H1 (cell line): ENCODE measurements at regions not wholly inside any gene's neighbourhood (a gene's known extent, or its start where the extent isn't known, plus 50 kb on each side); places are given as distances from the start of the nearest gene placed in this dataset.

Source experiments
- CTCF ChIA-PET: fragments of 300-600 bp; sonication (Branson Sonifier 250); formaldehyde crosslinking; loops from one replicate; lab custom pipeline; 2021; ENCODE audit not compliant: partially characterized antibody; lab: Charles Lee
- POLR2A ChIA-PET: fragments of 300-600 bp; sonication (Branson Sonifier 250); formaldehyde crosslinking; loops from one replicate; lab custom pipeline; 2021; ENCODE audit warnings: inconsistent platforms; ENCODE audit not compliant: partially characterized antibody; lab: Charles Lee
- DNase-seq, 2 experiments: peaks; one replicate each; pipeline versions ENCODE4 v3.0.0 to v3.0.0-alpha.2; 2010 to 2022; ENCODE audit warnings: low spot score in 2 of 2, low read depth in 1 of 2, mixed read lengths in 1 of 2
- FAIRE-seq: peaks from 2 replicates; lab custom pipeline; 2011; peaks lifted over from hg19 to GRCh38; lab: Jason Lieb, UNC
- H2AFZ ChIP-seq: 2 replicates; pipeline ENCODE4 v1.8.1; 2012; ENCODE audit warnings: low read length, inconsistent platforms
- H2AK5ac ChIP-seq: 2 replicates; pipeline ENCODE4 v1.6.1; 2013; ENCODE audit warnings: low read depth, low read length
- H2BK120ac ChIP-seq: replicated peaks from 2 replicates; pipeline ENCODE3; 2013; ENCODE audit warnings: low read depth, low read length, inconsistent platforms
- H2BK12ac ChIP-seq: 2 replicates; pipeline ENCODE4 v1.6.1; 2013; ENCODE audit warnings: low read depth, low read length
- H2BK15ac ChIP-seq: 2 replicates; pipeline ENCODE4 v1.6.1; 2013; ENCODE audit warnings: low read length
- H2BK20ac ChIP-seq: 2 replicates; pipeline ENCODE4 v1.6.1; 2013; ENCODE audit warnings: low read length
- H2BK5ac ChIP-seq: 2 replicates; pipeline ENCODE4 v1.6.1; 2013; ENCODE audit warnings: low read depth, low read length
- H3K14ac ChIP-seq: 2 replicates; pipeline ENCODE4 v1.6.1; 2013; ENCODE audit warnings: inconsistent platforms; ENCODE audit not compliant: insufficient read length
- H3K18ac ChIP-seq: 2 replicates; pipeline ENCODE4 v1.6.1; 2013; ENCODE audit warnings: low read length; ENCODE audit errors: extremely low read depth
- H3K23ac ChIP-seq: 2 replicates; pipeline ENCODE4 v1.6.1; 2013; ENCODE audit warnings: inconsistent platforms; ENCODE audit not compliant: insufficient read length
- H3K23me2 ChIP-seq: 2 replicates; pipeline ENCODE4 v1.6.1; 2013; ENCODE audit warnings: low read depth, low read length
- H3K27ac ChIP-seq: 2 replicates; pipeline ENCODE4 v1.6.1; 2011; ENCODE audit warnings: low read depth, low read length, inconsistent platforms
- H3K27me3 ChIP-seq, 4 experiments: replicated peaks in 1 of 4; 1 replicate in 1 of 4; 2 replicates in 3 of 4; pipeline versions ENCODE4 v1.6.1 to v1.8.1; 2011 to 2013; ENCODE audit warnings: low read length in 3 of 4, mild to moderate bottlenecking in 3 of 4, inconsistent platforms in 2 of 4, mixed read lengths in 2 of 4, moderate library complexity in 1 of 4; ENCODE audit not compliant: control insufficient read depth in 3 of 4, insufficient read depth in 3 of 4; ENCODE audit errors: extremely low read depth in 1 of 4
- H3K36me3 ChIP-seq, 4 experiments: 2 replicates each; pipeline versions ENCODE4 v1.6.1 to v1.8.1; 2011 to 2013; ENCODE audit warnings: mild to moderate bottlenecking in 4 of 4, low read length in 3 of 4, moderate library complexity in 2 of 4, control low read depth in 1 of 4, inconsistent platforms in 1 of 4; ENCODE audit not compliant: insufficient read depth in 4 of 4, control insufficient read depth in 2 of 4
- H3K4ac ChIP-seq: replicated peaks from 2 replicates; pipeline ENCODE3; 2013; ENCODE audit warnings: low read length, low read depth, mixed read lengths, inconsistent platforms; ENCODE audit not compliant: insufficient read length
- H3K4me1 ChIP-seq, 4 experiments: replicated peaks in 1 of 4; 1 replicate in 1 of 4; 2 replicates in 3 of 4; pipeline versions ENCODE4 v1.6.1 to v1.8.1; 2011 to 2013; ENCODE audit warnings: low read length in 3 of 4, inconsistent platforms in 2 of 4, mixed read lengths in 1 of 4; ENCODE audit not compliant: insufficient read depth in 4 of 4, control insufficient read depth in 3 of 4
- H3K4me2 ChIP-seq, 2 experiments: 2 replicates each; pipeline versions ENCODE4 v1.6.1 to v1.8.1; 2011 to 2013; ENCODE audit warnings: low read depth in 2 of 2, low read length in 2 of 2, control low read depth in 1 of 2, inconsistent platforms in 1 of 2, mild to moderate bottlenecking in 1 of 2; ENCODE audit not compliant: insufficient read depth in 1 of 2
- H3K4me3 ChIP-seq, 4 experiments: fragments of 200-600, 300-600 bp in 1 of 4; sonication (generic), shearing (Covaris generic), sonication (Bioruptor Twin) in 1 of 4; 2 replicates each; pipeline versions ENCODE4 v1.5.1 to v1.8.1; 2011 to 2016; ENCODE audit warnings: low read length in 4 of 4, low read depth in 3 of 4, control low read depth in 2 of 4, inconsistent platforms in 2 of 4, mild to moderate bottlenecking in 2 of 4, mixed read lengths in 1 of 4, moderate library complexity in 1 of 4; ENCODE audit not compliant: insufficient read depth in 2 of 4; ENCODE audit errors: extremely low read depth in 1 of 4
- H3K56ac ChIP-seq: replicated peaks from 2 replicates; pipeline ENCODE3; 2013; ENCODE audit warnings: low read depth, mild to moderate bottlenecking, mixed read lengths, low read length, inconsistent platforms; ENCODE audit not compliant: insufficient read length
- H3K79me1 ChIP-seq: 2 replicates; pipeline ENCODE4 v1.6.1; 2013; ENCODE audit warnings: low read depth, low read length, control low read depth
- H3K79me2 ChIP-seq, 2 experiments: 2 replicates each; pipeline versions ENCODE4 v1.6.1 to v1.8.1; 2012 to 2013; ENCODE audit warnings: low read length in 2 of 2, mild to moderate bottlenecking in 2 of 2, inconsistent platforms in 1 of 2; ENCODE audit not compliant: insufficient read depth in 2 of 2, control insufficient read depth in 1 of 2
- H3K9ac ChIP-seq, 4 experiments: replicated peaks in 1 of 4; 1 replicate in 1 of 4; 2 replicates in 3 of 4; pipeline versions ENCODE4 v1.6.1 to v1.8.1; 2011 to 2013; ENCODE audit warnings: low read depth in 3 of 4, low read length in 3 of 4, control low read depth in 2 of 4, mild to moderate bottlenecking in 2 of 4, moderate library complexity in 2 of 4, inconsistent platforms in 1 of 4; ENCODE audit errors: extremely low read depth in 1 of 4
- H3K9me3 ChIP-seq, 2 experiments: 2 replicates each; pipeline versions ENCODE4 v1.6.1 to v1.8.1; 2012 to 2013; ENCODE audit warnings: mild to moderate bottlenecking in 2 of 2, moderate library complexity in 2 of 2, control low read depth in 1 of 2, inconsistent platforms in 1 of 2, low read depth in 1 of 2, low read length in 1 of 2, mixed read lengths in 1 of 2; ENCODE audit not compliant: insufficient read depth in 2 of 2
- H4K20me1 ChIP-seq, 2 experiments: replicated peaks in 1 of 2; 2 replicates each; pipeline versions ENCODE3 to v1.8.1; 2011 to 2013; ENCODE audit warnings: inconsistent platforms in 2 of 2, low read length in 2 of 2, mild to moderate bottlenecking in 1 of 2; ENCODE audit not compliant: insufficient read depth in 2 of 2, control insufficient read depth in 1 of 2
- H4K5ac ChIP-seq: 2 replicates; pipeline ENCODE4 v1.6.1; 2013; ENCODE audit warnings: low read length, low read depth, mixed read lengths, inconsistent platforms; ENCODE audit not compliant: insufficient read length
- H4K8ac ChIP-seq: 2 replicates; pipeline ENCODE4 v1.8.0; 2013; ENCODE audit warnings: mild to moderate bottlenecking, moderate library complexity, low read length, inconsistent platforms; ENCODE audit not compliant: insufficient read depth; ENCODE audit errors: extremely low read depth
- H4K91ac ChIP-seq: replicated peaks from 2 replicates; pipeline ENCODE3; 2013; ENCODE audit warnings: low read length, mixed read lengths, inconsistent platforms; ENCODE audit not compliant: insufficient read length
- ASH2L ChIP-seq: fragments of 200-600, 300-600 bp; sonication (generic); IDR thresholded peaks from one replicate; pipeline ENCODE4 v1.7.1; 2017; ENCODE audit warnings: low read length
- CTBP2 ChIP-seq: IDR thresholded peaks from 2 replicates; pipeline ENCODE4 v1.7.0; 2011; ENCODE audit warnings: borderline replicate concordance, mild to moderate bottlenecking, moderate library complexity, mixed read lengths, low read length; ENCODE audit not compliant: insufficient read depth, insufficient read length
- GABPA ChIP-seq: IDR thresholded peaks from 2 replicates; pipeline ENCODE4 v1.6.1; 2011; ENCODE audit warnings: mild to moderate bottlenecking, low read length, moderate library complexity, borderline replicate concordance; ENCODE audit not compliant: insufficient read depth
- NANOG ChIP-seq: IDR thresholded peaks from 2 replicates; pipeline ENCODE4 v1.6.1; 2011; ENCODE audit warnings: low read length, low read depth, mild to moderate bottlenecking, inconsistent platforms; ENCODE audit not compliant: insufficient read depth, poor library complexity, severe bottlenecking
- RAD21 ChIP-seq, 2 experiments: IDR thresholded peaks in 1 of 2; conservative IDR thresholded peaks in 1 of 2; 2 replicates each; pipeline ENCODE4 v1.6.1; 2011; ENCODE audit warnings: low read depth in 2 of 2, low read length in 2 of 2, improper control_type of control experiment in 1 of 2, inconsistent platforms in 1 of 2, mild to moderate bottlenecking in 1 of 2, moderate library complexity in 1 of 2
- SIRT6 ChIP-seq: IDR thresholded peaks from one replicate; pipeline ENCODE4 v1.7.1; 2012; ENCODE audit warnings: low read length, inconsistent platforms
- WGBS, 2 experiments: shearing (Covaris generic) in 1 of 2; methylation state at CpG; one replicate each; pipeline versions ENCODE4 v1.1.6 to v1.1.7; 2013 to 2015; ENCODE audit warnings: low lambda C conversion rate in 2 of 2, mixed read lengths in 2 of 2, inconsistent platforms in 1 of 2, low coverage in 1 of 2, missing lambda C conversion rate in 1 of 2; ENCODE audit not compliant: insufficient replicate concordance in 2 of 2, insufficient coverage in 1 of 2, insufficient read length in 1 of 2; ENCODE audit errors: extremely low coverage in 1 of 2, missing lambda C conversion rate in 1 of 2; 5-methylcytosine and 5-hydroxymethylcytosine counted together

GRCh38 chr21:38129711-38130110 is 127.1 kb upstream of the KCNJ15 start:
- WGBS, 2 experiments, result 85% methylated on average over 1 of the region's 1 CpG; no CpG with 5 or more reads in 1 of the 2 experiments
- ChIA-PET POLR2A (no interaction called here), CTCF (interaction anchor here (0.6 to 1.8 kb wide), 6 partner anchors 204 to 429 kb away, joined by 3 to 8 read pairs (median 4); no protein-coding TSS in a partner anchor)
- no peak overlapping the region for H2BK20ac ChIP-seq
- no peak overlapping the region for H3K23ac ChIP-seq
- no peak overlapping the region for H3K27ac ChIP-seq
- H3K27me3 ChIP-seq, result no peaks in the 10 kb centered on the region; a peak in 1 of 7 replicates
- no peak overlapping the region for H3K4me2 ChIP-seq
- no peak for FAIRE-seq
- no peaks in the 10 kb centered on the region; a peak in 1 of 7 replicates for H3K4me1 ChIP-seq
- H3K9me3 ChIP-seq, result no peaks in the 10 kb centered on the region
- H3K4ac ChIP-seq, result no peak overlapping the region
- no peak overlapping the region for H3K14ac ChIP-seq
- H4K8ac ChIP-seq, result no peak overlapping the region
- H2BK15ac ChIP-seq, result no peak overlapping the region
- H4K91ac ChIP-seq, result no peak overlapping the region
- H4K20me1 ChIP-seq, result no peaks in the 10 kb centered on the region
- no peak overlapping the region for H4K5ac ChIP-seq
- H3K9ac ChIP-seq, result no peak overlapping the region
- no peak overlapping the region for H3K18ac ChIP-seq
- no peaks in the 10 kb centered on the region for H3K36me3 ChIP-seq
- H3K79me1 ChIP-seq, result no peaks in the 10 kb centered on the region
- H3K4me3 ChIP-seq, result no peak overlapping the region
- no peak for TF ChIP-seq NANOG
- no peak for TF ChIP-seq RAD21 (IDR thresholded peaks at IDR 0.05 in 1 of 2, conservative IDR thresholded peaks at IDR 0.05 in 1 of 2; ENCODE audit: low read depth in 2 of 2, low read length in 2 of 2)
- TF ChIP-seq ASH2L, result no peak
- TF ChIP-seq SIRT6, result no peak
- TF ChIP-seq GABPA, result no peak
- TF ChIP-seq CTBP2, result no peak
- TF ChIP-seq, all 59 proteins: peak for 0
- no peak overlapping the region for H2BK5ac ChIP-seq
- H2BK12ac ChIP-seq, result no peak overlapping the region
- DNase-seq, result no peak
- H2AK5ac ChIP-seq, result no peak overlapping the region
- no peaks in the 10 kb centered on the region for H3K79me2 ChIP-seq
- H2BK120ac ChIP-seq, result no peak overlapping the region
- H3K56ac ChIP-seq, result no peak overlapping the region
- no peaks in the 10 kb centered on the region for H3K23me2 ChIP-seq
- H2AFZ ChIP-seq, result no peak overlapping the region
